Omental fat pad (tissue), 3 donors: ENCODE measurements at regions not wholly inside any gene's neighbourhood (a gene's known extent, or its start where the extent isn't known, plus 50 kb on each side); places are given as distances from the start of the nearest gene placed in this dataset.
A peak's percentile ranks its signal among the peaks of the same experiment; 100 is the strongest.
"Not testable (repeated sequence)": the region's sequence is repeated elsewhere in the genome, so short reads cannot be mapped to it uniquely, and the experiment has no call there.

Source experiments
- ATAC-seq: fragments of 150-250 bp; one replicate; pipeline ENCODE4 v1.9.1; 2016; ENCODE audit warnings: mild to moderate bottlenecking, moderate library complexity; ENCODE audit not compliant: low FRiP score
- DNase-seq: peaks from one replicate; pipeline ENCODE4 v3.0.0-alpha.2; 2019; ENCODE audit warnings: low spot score
- TF ChIP-seq, protein P1 (sequence below), 3 donors: fragments of 450-650 bp; IDR thresholded peaks; one replicate each; pipeline ENCODE4 v1.5.1; 2016 to 2017; ENCODE audit warnings: antibody characterized with exemption in 3 of 3, mild to moderate bottlenecking in 3 of 3, moderate library complexity in 2 of 3

DNA sequence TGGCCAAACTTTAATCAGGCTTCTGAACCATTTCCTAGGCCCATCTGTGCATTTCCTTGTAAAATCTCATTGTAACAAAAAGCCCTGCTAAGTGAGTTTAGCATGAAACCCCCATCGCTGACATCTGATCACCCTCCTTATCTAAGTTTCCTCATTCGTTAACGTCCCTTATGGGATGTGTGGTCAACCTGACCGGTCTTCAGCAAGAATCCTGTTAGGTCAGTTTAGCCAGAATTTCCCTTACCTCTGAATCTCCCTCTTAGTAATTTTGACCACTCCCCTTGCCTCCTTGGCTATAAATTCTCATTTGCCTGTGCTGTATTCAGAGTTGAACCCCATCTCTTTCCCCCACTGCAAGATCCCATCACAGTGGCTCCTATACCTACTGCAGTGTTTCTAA lies 239.3 kb downstream of the RMST start:
- ATAC-seq, result no peak
- no peak for DNase-seq

DNA sequence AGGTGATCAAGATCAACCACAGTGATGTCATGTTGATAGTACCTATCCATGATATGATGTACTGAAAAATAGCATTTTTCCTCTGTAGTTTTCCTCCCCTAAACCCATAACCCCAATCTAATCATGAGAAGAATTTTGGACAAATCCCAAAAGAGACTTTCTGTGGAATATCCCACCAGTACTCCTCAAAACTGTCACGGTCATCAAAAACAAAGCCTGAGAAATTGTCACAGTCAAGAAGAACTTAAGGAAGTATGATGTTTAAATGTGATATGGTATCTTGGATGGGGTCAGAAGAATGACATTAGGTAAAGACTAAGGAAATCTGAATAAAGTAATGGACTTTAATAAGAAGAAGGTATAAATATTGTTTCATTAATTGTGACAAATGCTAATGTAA lies 248.8 kb downstream of the RMST start:
- TF ChIP-seq, protein P1, sequence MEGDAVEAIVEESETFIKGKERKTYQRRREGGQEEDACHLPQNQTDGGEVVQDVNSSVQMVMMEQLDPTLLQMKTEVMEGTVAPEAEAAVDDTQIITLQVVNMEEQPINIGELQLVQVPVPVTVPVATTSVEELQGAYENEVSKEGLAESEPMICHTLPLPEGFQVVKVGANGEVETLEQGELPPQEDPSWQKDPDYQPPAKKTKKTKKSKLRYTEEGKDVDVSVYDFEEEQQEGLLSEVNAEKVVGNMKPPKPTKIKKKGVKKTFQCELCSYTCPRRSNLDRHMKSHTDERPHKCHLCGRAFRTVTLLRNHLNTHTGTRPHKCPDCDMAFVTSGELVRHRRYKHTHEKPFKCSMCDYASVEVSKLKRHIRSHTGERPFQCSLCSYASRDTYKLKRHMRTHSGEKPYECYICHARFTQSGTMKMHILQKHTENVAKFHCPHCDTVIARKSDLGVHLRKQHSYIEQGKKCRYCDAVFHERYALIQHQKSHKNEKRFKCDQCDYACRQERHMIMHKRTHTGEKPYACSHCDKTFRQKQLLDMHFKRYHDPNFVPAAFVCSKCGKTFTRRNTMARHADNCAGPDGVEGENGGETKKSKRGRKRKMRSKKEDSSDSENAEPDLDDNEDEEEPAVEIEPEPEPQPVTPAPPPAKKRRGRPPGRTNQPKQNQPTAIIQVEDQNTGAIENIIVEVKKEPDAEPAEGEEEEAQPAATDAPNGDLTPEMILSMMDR (IDR thresholded peaks at IDR 0.05), result no peak
- ATAC-seq, result no peak
- no peak for DNase-seq

More for the DNA sequence above, 239.3 kb downstream of the RMST start:
- TF ChIP-seq, protein P1 (IDR thresholded peaks at IDR 0.05), result no peak

DNA sequence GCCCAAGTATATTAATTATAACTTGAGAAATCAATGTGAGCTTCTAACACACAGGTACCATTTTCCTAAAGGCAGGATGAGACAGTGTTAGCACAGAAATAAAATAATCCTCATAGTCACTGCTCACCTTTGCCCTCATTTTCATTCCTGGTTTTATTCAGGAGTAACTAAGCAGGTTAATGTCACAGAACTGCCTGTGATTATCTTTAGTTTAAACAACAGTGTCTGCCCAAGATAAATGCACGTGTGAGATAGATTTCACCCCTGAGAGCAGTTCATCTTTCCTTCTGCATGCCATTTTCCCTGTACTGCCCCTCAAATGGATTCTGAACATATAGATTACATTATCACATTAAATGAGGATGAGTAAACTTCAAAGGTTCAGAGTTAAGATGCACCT lies 250.7 kb downstream of the RMST start:
- TF ChIP-seq, protein P1 (IDR thresholded peaks at IDR 0.05), result no peak
- DNase-seq, result no peak
- no peak for ATAC-seq

DNA sequence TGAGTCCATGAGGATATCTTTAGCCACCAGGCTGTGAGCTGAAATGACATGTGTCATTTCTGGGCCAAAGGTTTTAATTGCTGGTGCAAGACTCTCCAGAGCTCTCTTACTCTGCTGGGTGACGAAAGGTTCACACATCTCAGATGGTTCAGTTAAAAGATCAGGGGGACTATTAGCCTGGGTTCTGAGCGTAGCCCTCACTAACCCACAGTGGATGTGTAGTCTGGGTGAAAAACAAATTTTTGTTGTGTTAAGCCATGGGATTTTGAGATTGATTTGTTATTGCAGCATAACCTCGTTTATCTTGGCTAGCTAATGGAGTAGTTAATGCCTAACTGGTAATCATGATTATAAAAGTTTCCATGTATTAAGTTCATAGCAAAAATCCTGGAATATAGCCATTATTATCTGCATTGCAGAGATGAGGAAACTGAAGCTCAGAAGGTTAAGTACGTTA lies 251.5 kb downstream of the RMST start:
- DNase-seq (no peak), ATAC-seq (no peak)
- TF ChIP-seq, protein P1 (IDR thresholded peaks at IDR 0.05), result no peak

DNA sequence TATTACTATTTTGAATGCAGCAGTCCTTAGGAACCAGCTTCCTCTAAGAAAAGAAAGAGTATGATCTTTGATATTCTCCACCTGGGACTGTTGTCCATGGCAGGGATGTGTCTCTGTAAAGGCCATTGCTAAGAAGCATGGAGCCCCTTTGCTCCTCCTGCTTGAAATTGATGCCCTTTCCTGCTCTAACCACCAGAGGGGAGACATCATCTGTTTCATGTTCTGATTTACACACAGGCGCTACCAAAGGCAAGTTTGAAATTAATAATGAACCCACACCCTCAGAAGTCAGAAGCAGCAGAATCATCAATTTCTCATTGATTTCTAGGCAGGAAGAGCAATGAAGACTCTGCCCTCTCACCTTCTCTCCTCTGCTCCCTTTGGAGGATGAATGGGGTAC lies 253.8 kb downstream of the RMST start:
- DNase-seq, result no peak
- no peak for ATAC-seq
- TF ChIP-seq, protein P1 (IDR thresholded peaks at IDR 0.05), result peak in 1 of 3 donors; percentile 12

DNA sequence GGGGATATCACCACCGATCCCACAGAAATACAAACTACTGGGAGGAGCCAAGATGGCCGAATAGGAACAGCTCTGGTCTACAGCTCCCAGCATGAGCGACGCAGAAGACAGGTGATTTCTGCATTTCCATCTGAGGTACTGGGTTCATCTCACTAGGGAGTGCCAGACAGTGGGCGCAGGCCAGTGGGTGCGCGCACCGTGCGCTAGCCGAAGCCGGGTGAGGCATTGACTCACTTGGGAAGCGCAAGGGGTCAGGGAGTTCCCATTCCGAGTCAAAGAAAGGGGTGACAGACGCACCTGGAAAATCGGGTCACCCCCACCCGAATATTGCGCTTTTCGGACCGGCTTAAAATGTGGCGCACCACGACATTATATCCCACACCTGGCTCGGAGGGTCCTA lies 261.2 kb downstream of the RMST start:
- ATAC-seq, DNase-seq: not testable (repeated sequence)

DNA sequence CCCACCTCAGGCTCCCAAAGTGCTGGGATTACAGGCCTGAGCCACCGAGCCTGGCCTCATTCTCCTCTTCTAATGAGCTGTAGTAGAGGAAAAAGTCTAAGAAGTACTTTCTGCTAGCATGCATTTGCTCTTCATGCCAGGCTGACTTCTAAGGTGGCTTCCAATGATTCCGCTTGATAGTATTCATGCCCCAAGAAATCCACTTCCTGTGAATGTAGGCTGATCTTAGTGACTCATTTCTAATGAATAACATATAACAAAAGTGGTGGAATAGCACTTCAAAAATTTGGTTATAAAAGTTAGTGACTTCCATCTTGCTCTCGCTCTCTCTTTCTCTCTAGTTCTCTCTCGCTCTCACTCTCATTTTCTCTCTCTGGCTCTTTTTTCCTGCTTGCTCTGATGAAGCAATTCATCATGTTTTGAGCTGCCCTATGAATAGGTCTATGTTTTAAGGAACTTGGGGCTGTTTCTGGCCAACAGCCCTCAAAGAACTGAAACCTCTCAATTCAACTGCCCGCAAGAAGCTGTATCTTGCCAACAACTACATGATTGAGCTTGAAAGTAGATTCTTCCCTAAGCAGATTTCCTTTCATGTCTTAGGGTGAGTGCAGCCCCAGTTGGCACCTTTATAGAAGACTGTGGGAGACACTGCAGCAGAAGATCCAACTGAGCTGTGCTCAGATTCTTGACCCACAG lies 282.9 kb downstream of the RMST start:
- TF ChIP-seq, protein P1 (IDR thresholded peaks at IDR 0.05), result no peak
- ATAC-seq (no peak), DNase-seq (no peak)
